HepG2 (cell line): ENCODE measurements at regions not wholly inside any gene's neighbourhood (a gene's known extent, or its start where the extent isn't known, plus 50 kb on each side); places are given as distances from the start of the nearest gene placed in this dataset.

Source experiments
- ATAC-seq: fragments of 200-7000 bp; cut with Tn5 transposase; 3 replicates; pipeline ENCODE4 v1.9.1; 2020; ENCODE audit warnings: mild to moderate bottlenecking, moderate library complexity
- BruUV-seq: library from RNA; stranded (reverse); fragments of 400-500 nt; replicated peaks from 2 replicates; lab custom pipeline; 2021; lab: Mats Ljungman, UMichigan
- CTCF ChIA-PET: fragments of 300-600 bp; formaldehyde crosslinking; extraction: SDS; loops from one replicate; lab custom pipeline; 2021; ENCODE audit warnings: low total read pairs, inconsistent platforms, low intra/inter-chr PET ratio; lab: Yijun Ruan, JAX
- POLR2A ChIA-PET: fragments of 350-600 bp; sonication (Branson Sonifier 250); formaldehyde crosslinking; loops from one replicate; lab custom pipeline; 2020; ENCODE audit warnings: antibody characterized with exemption, inconsistent platforms; lab: Yijun Ruan, JAX
- DNase-seq: peaks from one replicate; pipeline ENCODE4 v3.0.0-alpha.2; 2015; ENCODE audit warnings: low spot score
- FAIRE-seq: peaks from 3 replicates; lab custom pipeline; 2011; peaks lifted over from hg19 to GRCh38; lab: Jason Lieb, UNC
- H2AFZ ChIP-seq: one replicate; pipeline ENCODE4 v1.6.1; 2011; ENCODE audit warnings: low read length, inconsistent platforms
- H3K27ac ChIP-seq: fragments of 300-600 bp; 3 replicates; pipeline ENCODE4 v1.8.0; 2011; ENCODE audit warnings: mixed run types, mild to moderate bottlenecking, mixed read lengths, low read length, inconsistent platforms; ENCODE audit not compliant: insufficient read depth; ENCODE audit errors: extremely low read length
- H3K27me3 ChIP-seq, 2 experiments: fragments of 200-600 bp in 1 of 2; 2 replicates in 1 of 2; 3 replicates in 1 of 2; pipeline versions ENCODE4 v1.6.0 to v1.8.0; 2011; ENCODE audit warnings: low read length in 2 of 2, mild to moderate bottlenecking in 2 of 2, moderate library complexity in 2 of 2, inconsistent platforms in 1 of 2; ENCODE audit not compliant: insufficient read depth in 2 of 2, control insufficient read depth in 1 of 2
- H3K36me3 ChIP-seq, 2 experiments: fragments of 200-600 bp in 1 of 2; replicated peaks in 1 of 2; 2 replicates in 1 of 2; 3 replicates in 1 of 2; pipeline versions ENCODE4 v1.5.1 to v1.8.0; 2011; ENCODE audit warnings: low read length in 2 of 2, inconsistent platforms in 1 of 2; ENCODE audit not compliant: insufficient read depth in 2 of 2, control insufficient read depth in 1 of 2
- H3K4me1 ChIP-seq: 2 replicates; pipeline ENCODE4 v1.5.1; 2012; ENCODE audit warnings: low read length, inconsistent platforms; ENCODE audit not compliant: insufficient read depth
- H3K4me2 ChIP-seq: 2 replicates; pipeline ENCODE4 v1.6.0; 2011; ENCODE audit warnings: low read depth, low read length, inconsistent platforms
- H3K4me3 ChIP-seq, 3 experiments: fragments of 200-600 bp in 1 of 3; sonication (generic), shearing (Covaris generic) in 1 of 3; replicated peaks in 1 of 3; 2 replicates each; pipeline ENCODE4 v1.5.1; 2011 to 2016; ENCODE audit warnings: low read length in 3 of 3, inconsistent platforms in 2 of 3, low read depth in 2 of 3, mild to moderate bottlenecking in 2 of 3, control low read depth in 1 of 3, mixed read lengths in 1 of 3; ENCODE audit not compliant: insufficient read depth in 1 of 3
- H3K79me2 ChIP-seq: one replicate; pipeline ENCODE4 v1.6.1; 2011; ENCODE audit warnings: low read length, inconsistent platforms; ENCODE audit not compliant: insufficient read depth
- H3K9ac ChIP-seq: 2 replicates; pipeline ENCODE4 v1.6.0; 2011; ENCODE audit warnings: mild to moderate bottlenecking, low read depth, low read length, inconsistent platforms; ENCODE audit not compliant: insufficient read depth
- H3K9me3 ChIP-seq: 2 replicates; pipeline ENCODE4 v1.5.1; 2012; ENCODE audit warnings: mild to moderate bottlenecking, low read length
- H4K20me1 ChIP-seq: 2 replicates; pipeline ENCODE4 v1.6.0; 2011; ENCODE audit warnings: inconsistent platforms, mild to moderate bottlenecking, low read length, moderate library complexity; ENCODE audit not compliant: insufficient read depth
- MAX ChIP-seq: IDR thresholded peaks from 2 replicates; pipeline ENCODE4 v1.6.1; 2012; ENCODE audit warnings: inconsistent platforms
- MLLT10 ChIP-seq: sonication (generic); formaldehyde crosslinking; IDR thresholded peaks from 2 replicates; pipeline ENCODE4 v1.4.0; 2020; ENCODE audit warnings: missing genetic modification reagents
- NR2F2 ChIP-seq: IDR thresholded peaks from 2 replicates; pipeline ENCODE4 v1.6.1; 2012; ENCODE audit warnings: low read depth, inconsistent platforms, borderline replicate concordance
- PRDM4 ChIP-seq: sonication (generic); formaldehyde crosslinking; IDR thresholded peaks from 2 replicates; pipeline ENCODE4 v1.9.0; 2021; ENCODE audit warnings: missing genetic modification reagents, borderline replicate concordance
- RERE ChIP-seq: IDR thresholded peaks from 2 replicates; pipeline ENCODE4 v1.6.1; 2016; ENCODE audit warnings: low read depth, missing genetic modification reagents, missing compliant biosample characterization
- SIN3A ChIP-seq: IDR thresholded peaks from 2 replicates; pipeline ENCODE4 v1.6.1; 2011; ENCODE audit warnings: low read depth, mild to moderate bottlenecking, control low read depth, low read length, borderline replicate concordance
- ZBTB1 ChIP-seq: sonication (generic); formaldehyde crosslinking; IDR thresholded peaks from 2 replicates; pipeline ENCODE4 v1.4.0; 2020; ENCODE audit warnings: missing genetic modification reagents, borderline replicate concordance
- ZBTB25 ChIP-seq: IDR thresholded peaks from 2 replicates; pipeline ENCODE4 v1.6.1; 2018; ENCODE audit warnings: missing genetic modification reagents
- ZNF558 ChIP-seq: sonication (generic); formaldehyde crosslinking; IDR thresholded peaks from 2 replicates; pipeline ENCODE4 v1.9.0; 2022; ENCODE audit warnings: mild to moderate bottlenecking, missing genetic modification reagents, borderline replicate concordance
- ZNF629 ChIP-seq: sonication (generic); formaldehyde crosslinking; conservative IDR thresholded peaks from 2 replicates; pipeline ENCODE4 v1.5.0; 2020; ENCODE audit warnings: missing genetic modification reagents
- ZNF639 ChIP-seq: conservative IDR thresholded peaks from 2 replicates; pipeline ENCODE4 v1.6.1; 2018; ENCODE audit warnings: missing genetic modification reagents
- ZNF652 ChIP-seq: IDR thresholded peaks from 2 replicates; pipeline ENCODE4 v1.6.1; 2016; ENCODE audit warnings: low read depth, borderline replicate concordance
- WGBS: methylation state at CpG from one replicate; pipeline ENCODE4 v1.1.6; 2017; ENCODE audit warnings: low lambda C conversion rate; 5-methylcytosine and 5-hydroxymethylcytosine counted together
- in situ Hi-C: cut with HindIII; loops from 2 replicates; pipeline ENCODE4 v1.10.0; 2017; ENCODE audit warnings: low pct_unique_long_range_greater_than_20kb; ENCODE audit not compliant: extremely low pct_ligation_motif_present
- intact Hi-C: fragments of 100-400 bp; cut with micrococcal nuclease; formaldehyde crosslinking; loops from one replicate; pipeline ENCODE4 v1.10.0; 2022; ENCODE audit not compliant: unreplicated experiment
- TF ChIP-seq, protein P1 (sequence below): sonication (generic); formaldehyde crosslinking; IDR thresholded peaks from 2 replicates; pipeline ENCODE4 v1.4.0; 2020; ENCODE audit warnings: mild to moderate bottlenecking, missing genetic modification reagents

DNA sequence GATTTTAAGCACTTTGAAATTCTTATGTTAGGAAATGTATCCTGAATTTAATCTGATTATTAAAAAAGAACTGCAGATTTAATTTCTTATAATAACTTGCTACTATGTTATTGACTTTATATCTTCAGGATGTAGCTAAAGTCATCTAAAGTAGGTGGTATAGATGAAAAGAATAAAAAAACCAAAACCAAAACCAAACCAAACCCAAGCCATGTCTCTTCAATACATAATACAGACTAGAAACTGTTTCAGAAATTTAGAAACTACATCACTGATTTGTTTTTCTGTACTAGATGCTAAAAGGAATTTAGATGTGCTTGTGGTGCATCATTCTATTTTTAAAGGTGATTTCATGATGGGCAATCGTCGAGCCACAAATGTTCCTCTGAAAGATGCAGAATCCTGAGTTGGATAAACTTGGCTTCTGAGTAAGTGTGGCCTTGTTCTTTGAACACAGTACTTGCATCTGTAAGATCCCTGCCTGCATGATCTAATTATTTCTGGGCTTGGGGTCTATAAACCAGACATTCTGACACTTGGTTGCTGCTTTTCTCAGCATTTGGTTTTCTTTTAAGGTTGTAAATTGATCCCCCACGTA, 287.1 kb upstream of the SUCLG2 start:
- CTCF ChIA-PET, result no interaction called here
- no peak for TF ChIP-seq ZNF558
- no peak for TF ChIP-seq RERE (CRISPR knock-in tag)
- TF ChIP-seq NR2F2, result no peak
- TF ChIP-seq ZBTB1 (CRISPR knock-in tag), result no peak
- TF ChIP-seq ZNF652, result no peak
- TF ChIP-seq MLLT10 (CRISPR knock-in tag), result no peak
- no peak for TF ChIP-seq SIN3A
- no peak for TF ChIP-seq MAX
- TF ChIP-seq ZBTB25 (CRISPR knock-in tag), result no peak
- no peak for TF ChIP-seq ZNF629 (CRISPR knock-in tag)
- TF ChIP-seq ZNF639 (CRISPR knock-in tag), result no peak
- TF ChIP-seq, protein P1, sequence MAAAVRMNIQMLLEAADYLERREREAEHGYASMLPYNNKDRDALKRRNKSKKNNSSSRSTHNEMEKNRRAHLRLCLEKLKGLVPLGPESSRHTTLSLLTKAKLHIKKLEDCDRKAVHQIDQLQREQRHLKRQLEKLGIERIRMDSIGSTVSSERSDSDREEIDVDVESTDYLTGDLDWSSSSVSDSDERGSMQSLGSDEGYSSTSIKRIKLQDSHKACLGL, result no peak
- no peak for TF ChIP-seq PRDM4

More for the DNA sequence above, 287.1 kb upstream of the SUCLG2 start:
- Histone ChIP-seq H4K20me1 (no peaks in the 10 kb centered on the region), H3K9ac (no peak overlapping the region), H3K36me3 (no peaks in the 10 kb centered on the region), H3K27ac (no peak overlapping the region), H3K4me3 (no peak overlapping the region), H3K9me3 (no peaks in the 10 kb centered on the region), H3K4me2 (no peak overlapping the region), H3K4me1 (no peaks in the 10 kb centered on the region), H3K79me2 (no peaks in the 10 kb centered on the region), H3K27me3 (no peaks in the 10 kb centered on the region), H2AFZ (no peak overlapping the region)
- ATAC-seq (no peak), DNase-seq (no peak), FAIRE-seq (no peak)
- 14% methylated on average over 3 of the region's 3 CpGs for WGBS
- in situ Hi-C loops, result no loop called here
- no TSS peak for BruUV-seq
- intact Hi-C loops, result no loop called here
- POLR2A ChIA-PET, result no interaction called here
